Mesenchymal stem cell (in vitro differentiated cells and primary cell): ENCODE measurements at regions not wholly inside any gene's neighbourhood (a gene's known extent, or its start where the extent isn't known, plus 50 kb on each side); places are given as distances from the start of the nearest gene placed in this dataset.
"Not testable (repeated sequence)": the region's sequence is repeated elsewhere in the genome, so short reads cannot be mapped to it uniquely, and the experiment has no call there.

Experiments
- DNase-seq: peaks from one replicate; pipeline ENCODE4 v3.0.0-alpha.2; 2013
- H2AFZ ChIP-seq: one replicate; pipeline ENCODE4 v1.6.1; 2013; ENCODE audit warnings: low read depth, mild to moderate bottlenecking, control low read depth, inconsistent platforms, low read length, moderate library complexity
- H2AK5ac ChIP-seq: 2 replicates; pipeline ENCODE4 v1.6.1; 2013; ENCODE audit warnings: low read length, moderate library complexity, mild to moderate bottlenecking, inconsistent platforms; ENCODE audit not compliant: severe bottlenecking
- H2BK120ac ChIP-seq: one replicate; pipeline ENCODE4 v1.6.1; 2013; ENCODE audit warnings: low read depth, mild to moderate bottlenecking, inconsistent platforms, low read length, moderate library complexity
- H2BK12ac ChIP-seq, 2 experiments: one replicate each; pipeline ENCODE4 v1.6.1; 2013; ENCODE audit warnings: inconsistent platforms in 2 of 2, low read length in 2 of 2, mild to moderate bottlenecking in 2 of 2, moderate library complexity in 2 of 2, control low read depth in 1 of 2
- H2BK15ac ChIP-seq: one replicate; pipeline ENCODE4 v1.6.1; 2013; ENCODE audit warnings: mild to moderate bottlenecking, low read depth, inconsistent platforms; ENCODE audit not compliant: poor library complexity, severe bottlenecking
- H2BK5ac ChIP-seq: 2 replicates; pipeline ENCODE4 v1.6.1; 2013; ENCODE audit warnings: low read depth, mild to moderate bottlenecking, low read length, control low read depth, inconsistent platforms; ENCODE audit not compliant: poor library complexity, severe bottlenecking
- H3K14ac ChIP-seq, 2 experiments: one replicate each; pipeline ENCODE4 v1.6.1; 2013; ENCODE audit warnings: inconsistent platforms in 2 of 2, low read length in 2 of 2, control low read depth in 1 of 2, mild to moderate bottlenecking in 1 of 2, moderate library complexity in 1 of 2
- H3K18ac ChIP-seq, 2 experiments: one replicate each; pipeline ENCODE4 v1.6.1; 2013; ENCODE audit warnings: inconsistent platforms in 2 of 2, low read length in 2 of 2, control low read depth in 1 of 2, low read depth in 1 of 2, mild to moderate bottlenecking in 1 of 2
- H3K23ac ChIP-seq, 2 experiments: one replicate each; pipeline ENCODE4 v1.6.1; 2013; ENCODE audit warnings: inconsistent platforms in 2 of 2, low read length in 2 of 2, mild to moderate bottlenecking in 2 of 2, moderate library complexity in 2 of 2, control low read depth in 1 of 2
- H3K27ac ChIP-seq: 2 replicates; pipeline ENCODE4 v1.5.1; 2013; ENCODE audit warnings: mild to moderate bottlenecking, moderate library complexity, low read length, control low read depth, inconsistent platforms; ENCODE audit not compliant: poor library complexity, severe bottlenecking
- H3K27me3 ChIP-seq, 2 experiments: 2 replicates each; pipeline versions ENCODE4 v1.6.1 to v1.7.0; 2013; ENCODE audit warnings: low read length in 2 of 2, mild to moderate bottlenecking in 2 of 2, moderate library complexity in 2 of 2, control low read depth in 1 of 2, inconsistent platforms in 1 of 2; ENCODE audit not compliant: control insufficient read depth in 1 of 2, insufficient read depth in 1 of 2
- H3K36me3 ChIP-seq, 2 experiments: 2 replicates each; pipeline versions ENCODE4 v1.6.1 to v1.7.0; 2013; ENCODE audit warnings: low read length in 2 of 2, control low read depth in 1 of 2, inconsistent platforms in 1 of 2, low read depth in 1 of 2, mild to moderate bottlenecking in 1 of 2; ENCODE audit not compliant: insufficient read depth in 2 of 2, control insufficient read depth in 1 of 2
- H3K4ac ChIP-seq, 2 experiments: one replicate each; pipeline ENCODE4 v1.6.1; 2013; ENCODE audit warnings: inconsistent platforms in 2 of 2, low read length in 2 of 2, mild to moderate bottlenecking in 2 of 2, moderate library complexity in 2 of 2, control low read depth in 1 of 2, low read depth in 1 of 2
- H3K4me1 ChIP-seq: 2 replicates; pipeline ENCODE4 v1.6.1; 2013; ENCODE audit warnings: low read depth, low read length, control low read depth; ENCODE audit not compliant: control insufficient read depth, insufficient read depth
- H3K4me2 ChIP-seq: 2 replicates; pipeline ENCODE4 v1.6.1; 2013; ENCODE audit warnings: low read length, mild to moderate bottlenecking, inconsistent platforms; ENCODE audit not compliant: poor library complexity, severe bottlenecking
- H3K4me3 ChIP-seq, 2 experiments: 2 replicates each; pipeline versions ENCODE4 v1.5.1 to v1.7.0; 2013; ENCODE audit warnings: low read length in 2 of 2, mild to moderate bottlenecking in 2 of 2, control low read depth in 1 of 2, low read depth in 1 of 2; ENCODE audit not compliant: insufficient read depth in 1 of 2
- H3K79me1 ChIP-seq: replicated peaks from 2 replicates; pipeline ENCODE4 v1.6.1; 2013; ENCODE audit warnings: mild to moderate bottlenecking, control low read depth, low read length, inconsistent platforms; ENCODE audit not compliant: poor library complexity, severe bottlenecking
- H3K9ac ChIP-seq: 2 replicates; pipeline ENCODE4 v1.7.0; 2013; ENCODE audit warnings: mild to moderate bottlenecking, low read length, moderate library complexity
- H3K9me3 ChIP-seq: 2 replicates; pipeline ENCODE4 v1.7.0; 2013; ENCODE audit warnings: mild to moderate bottlenecking, low read length; ENCODE audit not compliant: control insufficient read depth
- H4K8ac ChIP-seq: one replicate; pipeline ENCODE4 v1.6.1; 2013; ENCODE audit warnings: inconsistent platforms, mild to moderate bottlenecking, low read length, moderate library complexity
- H4K91ac ChIP-seq: one replicate; pipeline ENCODE4 v1.6.1; 2013; ENCODE audit warnings: mild to moderate bottlenecking, low read length, inconsistent platforms
- WGBS: methylation state at CpG from one replicate; pipeline ENCODE4 v1.1.7; 2013; ENCODE audit warnings: mixed read lengths; 5-methylcytosine and 5-hydroxymethylcytosine counted together

DNA sequence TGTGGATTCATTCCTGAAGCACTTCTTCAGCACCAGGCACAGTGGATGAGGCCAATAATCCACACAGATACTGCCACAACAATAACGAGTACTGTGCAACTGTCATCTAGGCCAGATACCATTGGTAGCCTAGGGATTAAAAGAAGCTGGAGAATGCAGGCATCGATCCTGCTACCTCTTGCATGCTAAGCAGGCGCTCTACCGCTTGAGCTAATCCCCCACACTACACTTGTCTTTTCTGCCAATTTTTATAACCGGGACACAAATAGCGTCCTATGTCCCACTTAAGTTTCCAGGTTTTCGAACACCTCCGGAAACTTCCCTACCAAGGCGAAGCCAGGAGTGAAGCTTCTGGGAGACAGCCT is 475.9 kb downstream of the PRIM2 start:
- not testable (repeated sequence) for H2BK120ac ChIP-seq, H3K79me1 ChIP-seq, H3K18ac ChIP-seq, H3K27ac ChIP-seq, H2BK12ac ChIP-seq, H3K14ac ChIP-seq, DNase-seq, H2AK5ac ChIP-seq, H3K4me2 ChIP-seq, H3K9me3 ChIP-seq, H2BK5ac ChIP-seq, H3K9ac ChIP-seq, H2AFZ ChIP-seq, H4K8ac ChIP-seq, H3K4me1 ChIP-seq, H3K4ac ChIP-seq, H4K91ac ChIP-seq, H3K36me3 ChIP-seq, H2BK15ac ChIP-seq, H3K23ac ChIP-seq
- 74% methylated on average over 9 of the region's 9 CpGs for WGBS
- Histone ChIP-seq H3K27me3 (peaks cover 0 to 28% of the 10 kb centered on the region in 2 experiments), H3K4me3 (peak overlapping the region in 1 of 2 experiments; percentile 65)

DNA sequence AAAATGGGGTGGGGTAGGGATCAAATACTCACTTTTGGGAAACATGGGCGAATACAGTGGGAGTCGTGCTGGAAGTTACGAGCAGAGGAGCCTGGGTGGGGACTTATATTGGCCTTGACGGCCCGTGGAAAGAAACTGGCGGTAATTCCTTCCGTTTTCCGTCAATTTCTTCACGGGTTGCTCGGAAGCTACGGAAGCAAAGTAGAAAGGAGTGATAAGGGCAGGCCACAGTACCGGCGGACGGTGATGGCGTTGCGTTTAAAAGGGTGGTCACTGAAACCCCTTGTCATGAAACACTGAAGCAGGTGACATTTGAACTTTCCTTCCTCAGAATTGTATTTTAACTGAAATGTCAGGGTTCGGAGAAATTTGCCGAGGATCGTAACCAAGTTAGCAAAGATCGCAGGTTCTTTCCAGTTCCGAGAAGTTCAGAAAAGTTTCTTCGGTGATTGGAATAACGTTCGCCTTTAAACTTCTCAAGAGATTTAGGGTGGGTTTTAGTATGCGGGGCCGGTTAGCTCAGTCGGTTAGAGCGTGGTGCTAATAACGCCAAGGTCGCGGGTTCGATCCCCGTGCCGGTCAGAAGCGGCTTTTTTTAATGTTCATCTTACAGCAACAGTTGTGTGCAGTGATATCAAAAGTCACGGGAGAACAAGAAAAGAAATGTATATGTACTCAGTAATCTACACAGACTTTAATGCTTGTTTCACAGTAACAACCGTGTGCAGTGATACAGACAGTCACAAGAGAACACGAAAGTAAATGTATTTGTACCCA is 482.5 kb downstream of the PRIM2 start:
- not testable (repeated sequence) for H3K4me1 ChIP-seq, H3K79me1 ChIP-seq, H3K23ac ChIP-seq, H2BK5ac ChIP-seq, H4K8ac ChIP-seq, H3K9me3 ChIP-seq, H3K4ac ChIP-seq, H3K14ac ChIP-seq, H2BK12ac ChIP-seq, H3K36me3 ChIP-seq, H3K4me2 ChIP-seq, H3K9ac ChIP-seq, H3K27ac ChIP-seq, H3K18ac ChIP-seq, H2AFZ ChIP-seq, H4K91ac ChIP-seq, H2BK120ac ChIP-seq, H2AK5ac ChIP-seq, H2BK15ac ChIP-seq
- Histone ChIP-seq H3K27me3 (peaks cover 5 to 30% of the 10 kb centered on the region in 2 experiments), H3K4me3 (peak overlapping the region in 1 of 2 experiments; percentile 76)
- 57% methylated on average over 30 of the region's 38 CpGs for WGBS
- DNase-seq = peak; percentile 1

- not testable (repeated sequence) for H3K18ac ChIP-seq, H2AFZ ChIP-seq, H3K79me1 ChIP-seq, H3K9me3 ChIP-seq, H3K4ac ChIP-seq, H3K14ac ChIP-seq, H3K4me2 ChIP-seq, H3K9ac ChIP-seq, H2BK5ac ChIP-seq, DNase-seq, H4K8ac ChIP-seq, H3K36me3 ChIP-seq, H3K23ac ChIP-seq, H2BK120ac ChIP-seq, H2BK15ac ChIP-seq, H3K27ac ChIP-seq, H4K91ac ChIP-seq, H3K4me1 ChIP-seq, H2BK12ac ChIP-seq, H2AK5ac ChIP-seq
- H3K27me3 ChIP-seq = peaks cover 0 to 39% of the 10 kb centered on the region in 2 experiments
- 87% methylated on average over 10 of the region's 21 CpGs for WGBS
- H3K4me3 ChIP-seq = peak overlapping the region in 1 of 2 experiments; percentile 51
These were observed 491.2 kb downstream of the PRIM2 start for GRCh38 chr6:57808581-57808980.

DNA sequence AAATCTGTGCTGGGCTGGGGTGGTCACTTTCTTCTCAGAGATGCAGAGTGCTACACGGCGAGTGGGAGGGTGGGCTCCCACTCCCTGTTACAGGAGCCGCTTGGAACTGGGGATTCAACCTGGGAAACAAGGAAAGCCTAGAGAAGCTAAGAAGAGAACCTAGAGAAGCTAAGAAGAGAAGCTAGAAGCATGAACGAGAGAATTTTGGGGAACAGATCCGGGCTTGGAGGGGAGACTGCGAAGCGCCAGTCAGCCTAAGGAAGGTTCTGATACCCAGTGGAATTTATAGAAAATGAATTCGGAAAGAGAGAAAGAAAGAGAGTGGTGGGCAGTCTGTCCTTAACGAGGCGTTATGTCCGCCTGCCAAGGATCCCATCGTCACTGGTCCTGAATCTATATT is 492.0 kb downstream of the PRIM2 start:
- H3K4me2 ChIP-seq, H2BK5ac ChIP-seq, DNase-seq, H2AFZ ChIP-seq, H3K4ac ChIP-seq, H3K4me3 ChIP-seq, H3K9ac ChIP-seq, H3K4me1 ChIP-seq, H2BK12ac ChIP-seq, H2BK15ac ChIP-seq, H2BK120ac ChIP-seq, H3K14ac ChIP-seq, H3K36me3 ChIP-seq, H3K79me1 ChIP-seq, H4K8ac ChIP-seq, H4K91ac ChIP-seq, H3K9me3 ChIP-seq, H3K18ac ChIP-seq, H2AK5ac ChIP-seq, H3K23ac ChIP-seq, H3K27ac ChIP-seq: not testable (repeated sequence)
- 76% methylated on average over 7 of the region's 12 CpGs for WGBS
- peaks cover 0 to 39% of the 10 kb centered on the region in 2 experiments for H3K27me3 ChIP-seq
